IMR-90 (cell line): ENCODE measurements at regions not wholly inside any gene's neighbourhood (a gene's known extent, or its start where the extent isn't known, plus 50 kb on each side); places are given as distances from the start of the nearest gene placed in this dataset.

ENCODE experiments used
- ATAC-seq: fragments of 200-7000 bp; cut with Tn5 transposase; 2 replicates; pipeline ENCODE4 v1.9.1; 2020; ENCODE audit warnings: low read depth, mild to moderate bottlenecking, moderate library complexity
- BruUV-seq: library from RNA; stranded (reverse); fragments of 400-500 nt; replicated peaks from 2 replicates; lab custom pipeline; 2021; lab: Mats Ljungman, UMichigan
- CTCF ChIA-PET: fragments of 300-600 bp; formaldehyde crosslinking; extraction: SDS; loops from one replicate; lab custom pipeline; 2021; ENCODE audit warnings: antibody characterized with exemption; lab: Yijun Ruan, JAX
- POLR2A ChIA-PET: fragments of 300-600 bp; sonication (Branson Sonifier 250); formaldehyde crosslinking; loops from one replicate; lab custom pipeline; 2022; ENCODE audit warnings: antibody characterized with exemption; ENCODE audit not compliant: unreplicated experiment; lab: Charles Lee
- DNase-seq: peaks from one replicate; pipeline ENCODE4 v3.0.0; 2013
- H2AFZ ChIP-seq: replicated peaks from 2 replicates; pipeline ENCODE3; 2013; ENCODE audit warnings: low read length, mild to moderate bottlenecking; ENCODE audit not compliant: poor library complexity
- H2AK5ac ChIP-seq: 2 replicates; pipeline ENCODE4 v1.6.1; 2013; ENCODE audit warnings: low read depth, low read length, inconsistent platforms
- H2AK9ac ChIP-seq: replicated peaks from 2 replicates; pipeline ENCODE3; 2013; ENCODE audit warnings: mild to moderate bottlenecking, low read depth, low read length, moderate library complexity; ENCODE audit not compliant: poor library complexity
- H2BK120ac ChIP-seq: 2 replicates; pipeline ENCODE4 v1.6.1; 2013; ENCODE audit warnings: low read depth, low read length, inconsistent platforms
- H2BK15ac ChIP-seq: 3 replicates; pipeline ENCODE4 v1.6.1; 2013; ENCODE audit warnings: low read depth, low read length, inconsistent platforms
- H2BK20ac ChIP-seq: 2 replicates; pipeline ENCODE4 v1.6.1; 2013; ENCODE audit warnings: low read depth, mild to moderate bottlenecking, inconsistent platforms, low read length, moderate library complexity
- H2BK5ac ChIP-seq: 2 replicates; pipeline ENCODE4 v1.6.1; 2013; ENCODE audit warnings: mild to moderate bottlenecking, low read depth, low read length, inconsistent platforms; ENCODE audit not compliant: poor library complexity, severe bottlenecking
- H3K14ac ChIP-seq: replicated peaks from 2 replicates; pipeline ENCODE4 v1.6.1; 2013; ENCODE audit warnings: low read depth, low read length, inconsistent platforms
- H3K18ac ChIP-seq: 2 replicates; pipeline ENCODE4 v1.6.1; 2013; ENCODE audit warnings: low read depth, low read length, control low read depth
- H3K23ac ChIP-seq: 2 replicates; pipeline ENCODE4 v1.6.1; 2013; ENCODE audit warnings: low read depth, low read length, inconsistent platforms
- H3K27ac ChIP-seq: 2 replicates; pipeline ENCODE4 v1.5.1; 2013; ENCODE audit warnings: mild to moderate bottlenecking, control low read depth, low read length; ENCODE audit not compliant: insufficient read depth
- H3K27me3 ChIP-seq: 2 replicates; pipeline ENCODE4 v1.6.1; 2013; ENCODE audit warnings: low read length; ENCODE audit not compliant: control insufficient read depth, insufficient read depth
- H3K36me3 ChIP-seq: 2 replicates; pipeline ENCODE4 v1.6.1; 2013; ENCODE audit warnings: low read length, mixed read lengths; ENCODE audit not compliant: control insufficient read depth, insufficient read depth
- H3K4ac ChIP-seq: 2 replicates; pipeline ENCODE4 v1.6.1; 2013; ENCODE audit warnings: low read depth, low read length, inconsistent platforms
- H3K4me1 ChIP-seq: 2 replicates; pipeline ENCODE4 v1.6.1; 2013; ENCODE audit warnings: low read length, mixed read lengths; ENCODE audit not compliant: control insufficient read depth, insufficient read depth
- H3K4me2 ChIP-seq: 2 replicates; pipeline ENCODE4 v1.6.1; 2013; ENCODE audit warnings: low read depth, mild to moderate bottlenecking, control low read depth, low read length, moderate library complexity
- H3K4me3 ChIP-seq: 2 replicates; pipeline ENCODE4 v1.5.1; 2013; ENCODE audit warnings: low read depth, mild to moderate bottlenecking, control low read depth, low read length, moderate library complexity; ENCODE audit not compliant: insufficient read depth
- H3K56ac ChIP-seq: 2 replicates; pipeline ENCODE4 v1.6.1; 2013; ENCODE audit warnings: low read length, inconsistent platforms; ENCODE audit not compliant: insufficient read depth; ENCODE audit errors: extremely low read depth
- H3K79me1 ChIP-seq, 2 experiments: 2 replicates each; pipeline ENCODE4 v1.6.1; 2013; ENCODE audit warnings: low read length in 2 of 2, inconsistent platforms in 1 of 2, low read depth in 1 of 2
- H3K9ac ChIP-seq: 2 replicates; pipeline ENCODE4 v1.6.1; 2013; ENCODE audit warnings: low read depth, low read length, control low read depth
- H3K9me1 ChIP-seq: 2 replicates; pipeline ENCODE4 v1.6.1; 2013; ENCODE audit warnings: low read length, inconsistent platforms; ENCODE audit not compliant: insufficient read depth
- H3K9me3 ChIP-seq: 2 replicates; pipeline ENCODE4 v1.6.1; 2013; ENCODE audit warnings: low read length; ENCODE audit not compliant: control insufficient read depth, insufficient read depth
- H4K20me1 ChIP-seq: 2 replicates; pipeline ENCODE4 v1.6.1; 2013; ENCODE audit warnings: low read length, inconsistent platforms; ENCODE audit not compliant: insufficient read depth
- H4K5ac ChIP-seq: 2 replicates; pipeline ENCODE4 v1.6.1; 2013; ENCODE audit warnings: mild to moderate bottlenecking, low read depth, low read length, control low read depth
- H4K8ac ChIP-seq, 2 experiments: 2 replicates each; pipeline ENCODE4 v1.6.1; 2013; ENCODE audit warnings: low read depth in 2 of 2, low read length in 2 of 2, control low read depth in 1 of 2, inconsistent platforms in 1 of 2
- H4K91ac ChIP-seq: 2 replicates; pipeline ENCODE4 v1.6.1; 2013; ENCODE audit warnings: low read depth, low read length, inconsistent platforms; ENCODE audit not compliant: insufficient read depth
- BHLHE40 ChIP-seq: fragments of 150-350 bp; IDR thresholded peaks from 2 replicates; pipeline ENCODE4 v1.6.1; 2016; ENCODE audit warnings: mild to moderate bottlenecking, low read depth, low read length
- CEBPB ChIP-seq: IDR thresholded peaks from 2 replicates; pipeline ENCODE4 v1.6.1; 2012; ENCODE audit warnings: low read depth, low read length, improper control_type of control experiment
- CHD1 ChIP-seq: IDR thresholded peaks from 2 replicates; pipeline ENCODE4 v1.6.1; 2012; ENCODE audit warnings: low read depth, low read length, improper control_type of control experiment
- ELK1 ChIP-seq: fragments of 150-350 bp; IDR thresholded peaks from 2 replicates; pipeline ENCODE4 v1.6.1; 2016; ENCODE audit warnings: low read depth, mild to moderate bottlenecking, low read length, moderate library complexity, borderline replicate concordance
- MAFK ChIP-seq: IDR thresholded peaks from 2 replicates; pipeline ENCODE4 v1.6.1; 2012; ENCODE audit warnings: low read depth, low read length, improper control_type of control experiment
- POLR2A ChIP-seq: IDR thresholded peaks from 2 replicates; pipeline ENCODE4 v1.6.1; 2012; ENCODE audit warnings: mild to moderate bottlenecking, low read depth, low read length
- RFX5 ChIP-seq: IDR thresholded peaks from 2 replicates; pipeline ENCODE4 v1.8.0; 2012; ENCODE audit warnings: low read depth, mild to moderate bottlenecking, low read length, moderate library complexity
- SMC3 ChIP-seq: fragments of 150-350 bp; IDR thresholded peaks from 2 replicates; pipeline ENCODE4 v1.6.1; 2016; ENCODE audit warnings: low read depth, mild to moderate bottlenecking, antibody characterized with exemption, low read length, moderate library complexity
- USF2 ChIP-seq: fragments of 150-350 bp; IDR thresholded peaks from 2 replicates; pipeline ENCODE4 v1.6.1; 2017; ENCODE audit warnings: mild to moderate bottlenecking, antibody characterized with exemption, low read length, low read depth
- WGBS, 2 experiments: methylation state at CpG; one replicate each; pipeline versions ENCODE4 v1.1.5 to v1.1.7; 2013; ENCODE audit warnings: missing lambda C conversion rate in 2 of 2; ENCODE audit not compliant: insufficient read length in 1 of 2; ENCODE audit errors: extremely low coverage in 2 of 2; 5-methylcytosine and 5-hydroxymethylcytosine counted together
- dilution Hi-C: fragments of 300-500 bp; cut with HindIII; formaldehyde crosslinking; loops from one replicate; pipeline ENCODE4 v1.14.3; 2018; ENCODE audit warnings: low sequenced_read_pairs; ENCODE audit not compliant: unreplicated experiment
- in situ Hi-C: fragments of 300-500 bp; cut with MboI; formaldehyde crosslinking; loops from 3 replicates; pipeline ENCODE4 v1.14.3; 2019; ENCODE audit warnings: low sequenced_read_pairs, inconsistent platforms, mixed read lengths
- intact Hi-C: fragments of 100-400 bp; cut with micrococcal nuclease; formaldehyde crosslinking; loops from 2 replicates; pipeline ENCODE4 v1.10.0; 2022
- TF ChIP-seq, protein P1 (sequence below): conservative IDR thresholded peaks from 2 replicates; pipeline ENCODE4 v1.5.1; 2012; ENCODE audit warnings: mild to moderate bottlenecking, low read depth, low read length, improper control_type of control experiment

GRCh38 chrX:148271263-148271662 lies 229.2 kb upstream of the AFF2 start:
- Histone ChIP-seq H3K23ac (no peak overlapping the region), H3K27ac (no peak overlapping the region), H2BK5ac (no peak overlapping the region), H2BK120ac (no peak overlapping the region), H4K20me1 (no peaks in the 10 kb centered on the region), H4K91ac (no peak overlapping the region), H3K9me3 (peaks cover 10% of the 10 kb centered on the region), H3K9ac (no peak overlapping the region), H2AK5ac (no peak overlapping the region), H3K36me3 (no peaks in the 10 kb centered on the region), H3K27me3 (no peaks in the 10 kb centered on the region), H3K18ac (no peak overlapping the region), H3K56ac (no peak overlapping the region), H3K4ac (no peak overlapping the region), H2AFZ (no peak overlapping the region), H2BK15ac (no peak overlapping the region), H3K4me1 (no peaks in the 10 kb centered on the region), H2BK20ac (no peak overlapping the region), H3K9me1 (no peaks in the 10 kb centered on the region), H2AK9ac (no peak overlapping the region), H3K14ac (no peak overlapping the region), H3K4me3 (no peak overlapping the region), H4K5ac (no peak overlapping the region), H3K79me1 (no peaks in the 10 kb centered on the region), H4K8ac (no peak overlapping the region), H3K4me2 (no peak overlapping the region)
- BruUV-seq, result no TSS peak
- in situ Hi-C loops (no loop called here), intact Hi-C loops (no loop called here), dilution Hi-C loops (no loop called here)
- DNase-seq (no peak), ATAC-seq (no peak)
- TF ChIP-seq SMC3, result no peak
- no peak for TF ChIP-seq CHD1
- no peak for TF ChIP-seq BHLHE40
- TF ChIP-seq, protein P1, sequence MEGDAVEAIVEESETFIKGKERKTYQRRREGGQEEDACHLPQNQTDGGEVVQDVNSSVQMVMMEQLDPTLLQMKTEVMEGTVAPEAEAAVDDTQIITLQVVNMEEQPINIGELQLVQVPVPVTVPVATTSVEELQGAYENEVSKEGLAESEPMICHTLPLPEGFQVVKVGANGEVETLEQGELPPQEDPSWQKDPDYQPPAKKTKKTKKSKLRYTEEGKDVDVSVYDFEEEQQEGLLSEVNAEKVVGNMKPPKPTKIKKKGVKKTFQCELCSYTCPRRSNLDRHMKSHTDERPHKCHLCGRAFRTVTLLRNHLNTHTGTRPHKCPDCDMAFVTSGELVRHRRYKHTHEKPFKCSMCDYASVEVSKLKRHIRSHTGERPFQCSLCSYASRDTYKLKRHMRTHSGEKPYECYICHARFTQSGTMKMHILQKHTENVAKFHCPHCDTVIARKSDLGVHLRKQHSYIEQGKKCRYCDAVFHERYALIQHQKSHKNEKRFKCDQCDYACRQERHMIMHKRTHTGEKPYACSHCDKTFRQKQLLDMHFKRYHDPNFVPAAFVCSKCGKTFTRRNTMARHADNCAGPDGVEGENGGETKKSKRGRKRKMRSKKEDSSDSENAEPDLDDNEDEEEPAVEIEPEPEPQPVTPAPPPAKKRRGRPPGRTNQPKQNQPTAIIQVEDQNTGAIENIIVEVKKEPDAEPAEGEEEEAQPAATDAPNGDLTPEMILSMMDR, result no peak
- TF ChIP-seq USF2, result no peak
- no peak for TF ChIP-seq MAFK
- TF ChIP-seq RFX5, result no peak
- no peak for TF ChIP-seq ELK1
- no peak for TF ChIP-seq CEBPB
- no peak for TF ChIP-seq POLR2A
- POLR2A ChIA-PET, result no interaction called here
- CTCF ChIA-PET, result no interaction called here
- WGBS, 2 experiments, result no CpG with 5 or more reads among the region's 2 CpGs
